Thoracic aorta (tissue), 2 donors: ENCODE measurements at regions not wholly inside any gene's neighbourhood (a gene's known extent, or its start where the extent isn't known, plus 50 kb on each side); places are given as distances from the start of the nearest gene placed in this dataset.

Source experiments
- ATAC-seq: fragments of 150-250 bp; one replicate; pipeline ENCODE4 v1.8.0; 2017; ENCODE audit warnings: low read depth; ENCODE audit not compliant: insufficient number of reproducible peaks, low FRiP score
- DNase-seq: peaks from one replicate; pipeline ENCODE4 v3.0.0-alpha.2; 2020; ENCODE audit warnings: low spot score
- H3K27ac ChIP-seq, 2 donors: fragments of 200-600 bp; sonication (generic); 1 replicate in 1 of 2; 2 replicates in 1 of 2; pipeline ENCODE4 v1.5.1; 2016; ENCODE audit warnings: mild to moderate bottlenecking in 2 of 2, moderate library complexity in 2 of 2
- H3K27me3 ChIP-seq: fragments of 200-600 bp; sonication (generic); replicated peaks from 2 replicates; pipeline ENCODE4 v1.6.0; 2016; ENCODE audit warnings: mild to moderate bottlenecking; ENCODE audit not compliant: insufficient read depth
- H3K36me3 ChIP-seq: fragments of 200-600 bp; sonication (generic); one replicate; pipeline ENCODE4 v1.5.1; 2016
- H3K4me1 ChIP-seq, 2 donors: fragments of 200-600 bp; sonication (generic); 1 replicate in 1 of 2; 2 replicates in 1 of 2; pipeline versions ENCODE4 v1.5.1 to v1.6.0; 2016; ENCODE audit warnings: low read depth in 2 of 2, mild to moderate bottlenecking in 1 of 2; ENCODE audit not compliant: control insufficient read depth in 1 of 2
- H3K4me3 ChIP-seq: fragments of 200-600 bp; sonication (generic); 2 replicates; pipeline ENCODE4 v1.5.1; 2016; ENCODE audit warnings: mild to moderate bottlenecking
- H3K9me3 ChIP-seq: fragments of 200-600 bp; sonication (generic); 2 replicates; pipeline ENCODE4 v1.5.1; 2016
- CTCF ChIP-seq: fragments of 200-600 bp; sonication (generic); IDR thresholded peaks from one replicate; pipeline ENCODE4 v1.5.1; 2019; ENCODE audit warnings: antibody characterized with exemption

DNA sequence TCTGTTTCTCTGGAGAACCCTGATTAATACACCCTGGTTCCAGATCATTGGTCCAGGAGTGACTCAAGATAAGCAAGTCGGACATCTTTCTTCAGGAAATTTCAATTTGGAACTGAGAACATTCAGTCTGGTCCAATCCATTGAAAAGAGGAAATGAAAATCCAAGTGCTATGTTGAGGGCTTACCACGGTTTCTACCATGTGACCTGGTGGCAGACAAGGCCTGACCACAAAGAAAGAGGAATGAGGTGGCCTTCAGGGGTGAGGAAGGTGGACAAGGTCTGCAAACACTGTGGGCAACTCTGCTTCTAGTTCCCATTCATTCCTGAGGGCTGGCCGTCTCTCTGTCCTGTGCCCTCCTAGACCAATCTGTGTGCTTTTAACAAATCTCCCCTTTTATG, 149.2 kb upstream of the GHITM start:
- H3K27me3 ChIP-seq: no peaks in the 10 kb centered on the region
- no peaks in the 10 kb centered on the region for H3K36me3 ChIP-seq
- TF ChIP-seq CTCF: no peak
- DNase-seq (no peak), ATAC-seq (no peak)
- H3K4me1 ChIP-seq: no peaks in the 10 kb centered on the region
- H3K9me3 ChIP-seq: no peaks in the 10 kb centered on the region
- H3K4me3 ChIP-seq: no peak overlapping the region
- H3K27ac ChIP-seq: no peak overlapping the region

- no peak for ATAC-seq
- H3K4me3 ChIP-seq: no peak overlapping the region
- TF ChIP-seq CTCF: no peak
- no peaks in the 10 kb centered on the region for H3K4me1 ChIP-seq
- DNase-seq: no peak
- no peaks in the 10 kb centered on the region for H3K36me3 ChIP-seq
- H3K9me3 ChIP-seq: no peaks in the 10 kb centered on the region
- no peaks in the 10 kb centered on the region for H3K27me3 ChIP-seq
- no peak overlapping the region for H3K27ac ChIP-seq
These were observed 147.1 kb upstream of the GHITM start for GRCh38 chr10:83991986-83992753.

DNA sequence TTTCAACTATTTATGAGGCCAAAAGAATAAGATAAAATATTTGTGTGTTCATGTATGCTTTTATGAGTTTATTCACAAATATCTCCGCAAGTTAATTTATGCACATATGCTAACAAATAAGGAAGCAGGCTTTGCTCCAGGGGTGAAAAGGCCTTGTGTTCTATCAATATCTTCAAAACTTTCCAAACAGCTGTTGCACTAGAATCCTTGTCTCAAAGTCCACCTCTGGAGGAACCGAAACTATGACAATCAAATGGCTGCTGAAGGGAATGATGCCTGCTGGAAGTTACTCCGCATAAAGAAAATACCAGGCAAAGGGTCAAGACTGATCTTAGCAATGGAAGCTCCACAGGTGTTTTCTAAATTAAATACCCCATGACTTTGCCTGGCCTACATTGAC, 145.0 kb upstream of the GHITM start:
- H3K36me3 ChIP-seq: no peaks in the 10 kb centered on the region
- DNase-seq (no peak), ATAC-seq (no peak)
- no peaks in the 10 kb centered on the region for H3K27me3 ChIP-seq
- H3K4me1 ChIP-seq: no peaks in the 10 kb centered on the region
- no peaks in the 10 kb centered on the region for H3K9me3 ChIP-seq
- no peak for TF ChIP-seq CTCF
- no peak overlapping the region for H3K27ac ChIP-seq
- no peak overlapping the region for H3K4me3 ChIP-seq

GRCh38 chr10:83995738-83996331, 143.5 kb upstream of the GHITM start:
- TF ChIP-seq CTCF: no peak
- Histone ChIP-seq H3K4me1 (no peaks in the 10 kb centered on the region), H3K9me3 (no peaks in the 10 kb centered on the region), H3K27me3 (no peaks in the 10 kb centered on the region), H3K27ac (no peak overlapping the region), H3K36me3 (no peaks in the 10 kb centered on the region), H3K4me3 (no peak overlapping the region)
- no peak for ATAC-seq
- DNase-seq: no peak

- DNase-seq (no peak), ATAC-seq (no peak)
- H3K36me3 ChIP-seq: no peaks in the 10 kb centered on the region
- no peak for TF ChIP-seq CTCF
- no peaks in the 10 kb centered on the region for H3K9me3 ChIP-seq
- H3K27me3 ChIP-seq: no peaks in the 10 kb centered on the region
- H3K4me1 ChIP-seq: no peaks in the 10 kb centered on the region
- H3K4me3 ChIP-seq: no peak overlapping the region
- H3K27ac ChIP-seq: no peak overlapping the region
These were observed 135.1 kb upstream of the GHITM start for GRCh38 chr10:84004221-84004620.
